Nucleus accumbens (tissue), 56 donors: ENCODE measurements at regions not wholly inside any gene's neighbourhood (a gene's known extent, or its start where the extent isn't known, plus 50 kb on each side); places are given as distances from the start of the nearest gene placed in this dataset.

Experiments used
- DNase-seq, 56 donors: peaks; one replicate each; lab custom pipeline; 2025; lab: John Stamatoyannopoulos, UW

- no peak for DNase-seq
Measured at GRCh38 chr2:198852248-198852647, 605.5 kb downstream of the SATB2 start.

- no peak for DNase-seq
Measured at GRCh38 chr2:198825534-198825933, 632.2 kb downstream of the SATB2 start.

- DNase-seq = no peak
Measured at GRCh38 chr2:198817536-198817935, 640.2 kb downstream of the SATB2 start.

GRCh38 chr2:198815626-198816025, 642.1 kb downstream of the SATB2 start:
- DNase-seq = no peak

- no peak for DNase-seq
Measured at GRCh38 chr2:198811198-198811597, 646.5 kb downstream of the SATB2 start.

GRCh38 chr2:198809976-198810375, 647.8 kb downstream of the SATB2 start:
- no peak for DNase-seq

GRCh38 chr2:198807131-198807530, 650.6 kb downstream of the SATB2 start:
- no peak for DNase-seq

GRCh38 chr2:198795419-198795818, 662.3 kb downstream of the SATB2 start:
- no peak for DNase-seq

- no peak for DNase-seq
Measured at GRCh38 chr2:198791623-198792022, 666.1 kb downstream of the SATB2 start.

- no peak for DNase-seq
Measured at GRCh38 chr2:198788676-198789075, 669.1 kb downstream of the SATB2 start.

- DNase-seq = no peak
Measured at GRCh38 chr2:198782734-198783133, 675.0 kb downstream of the SATB2 start.

GRCh38 chr2:198776616-198777406, 680.9 kb downstream of the SATB2 start:
- DNase-seq = no peak

GRCh38 chr2:198775737-198776136, 682.0 kb downstream of the SATB2 start:
- DNase-seq = no peak

GRCh38 chr2:198774576-198774975, 683.2 kb downstream of the SATB2 start:
- DNase-seq = no peak

GRCh38 chr2:198767694-198768093, 690.0 kb downstream of the SATB2 start:
- no peak for DNase-seq

GRCh38 chr2:198763793-198764192, 693.9 kb downstream of the SATB2 start:
- no peak for DNase-seq

- DNase-seq = no peak
Measured at GRCh38 chr2:198762441-198762840, 695.3 kb downstream of the SATB2 start.

- no peak for DNase-seq
Measured at GRCh38 chr2:198757069-198757468, 700.7 kb downstream of the SATB2 start.

- no peak for DNase-seq
Measured at GRCh38 chr2:198756166-198756565, 701.6 kb downstream of the SATB2 start.

- DNase-seq = no peak
Measured at GRCh38 chr2:198753101-198753500, 704.6 kb downstream of the SATB2 start.

GRCh38 chr2:198749364-198749763, 708.4 kb downstream of the SATB2 start:
- DNase-seq = no peak

GRCh38 chr2:198731842-198732399, 725.8 kb downstream of the SATB2 start:
- DNase-seq = no peak
